Chondrocyte (in vitro differentiated cells): ENCODE measurements at regions not wholly inside any gene's neighbourhood (a gene's known extent, or its start where the extent isn't known, plus 50 kb on each side); places are given as distances from the start of the nearest gene placed in this dataset.

ENCODE experiments used
- DNase-seq: peaks from one replicate; pipeline ENCODE4 v3.0.0; 2021; ENCODE audit warnings: mixed read lengths, low spot score
- H3K27ac Mint-ChIP-seq: one replicate; pipeline ENCODE4 v1.8.0; 2021; ENCODE audit warnings: mild to moderate bottlenecking, moderate library complexity, mixed read lengths; ENCODE audit not compliant: unreplicated experiment
- H3K27me3 Mint-ChIP-seq: 2 replicates; pipeline ENCODE4 v1.8.0; 2021; ENCODE audit warnings: low read depth, mixed read lengths
- H3K36me3 Mint-ChIP-seq: 2 replicates; pipeline ENCODE4 v1.8.0; 2021; ENCODE audit warnings: low read depth, mixed read lengths
- H3K4me1 Mint-ChIP-seq: 2 replicates; pipeline ENCODE4 v1.8.0; 2021; ENCODE audit warnings: low read depth, mild to moderate bottlenecking, mixed read lengths
- H3K4me3 Mint-ChIP-seq: one replicate; pipeline ENCODE4 v1.8.0; 2021; ENCODE audit warnings: mild to moderate bottlenecking, moderate library complexity, mixed read lengths; ENCODE audit not compliant: unreplicated experiment
- H3K9me3 Mint-ChIP-seq: 2 replicates; pipeline ENCODE4 v1.8.0; 2021; ENCODE audit warnings: low read depth, mixed read lengths
- TF ChIP-seq, protein P1 (sequence below): fragments of 200-600 bp; sonication (generic); IDR thresholded peaks from 2 replicates; pipeline ENCODE4 v1.5.0; 2021; ENCODE audit warnings: antibody characterized with exemption, mild to moderate bottlenecking, moderate library complexity

DNA sequence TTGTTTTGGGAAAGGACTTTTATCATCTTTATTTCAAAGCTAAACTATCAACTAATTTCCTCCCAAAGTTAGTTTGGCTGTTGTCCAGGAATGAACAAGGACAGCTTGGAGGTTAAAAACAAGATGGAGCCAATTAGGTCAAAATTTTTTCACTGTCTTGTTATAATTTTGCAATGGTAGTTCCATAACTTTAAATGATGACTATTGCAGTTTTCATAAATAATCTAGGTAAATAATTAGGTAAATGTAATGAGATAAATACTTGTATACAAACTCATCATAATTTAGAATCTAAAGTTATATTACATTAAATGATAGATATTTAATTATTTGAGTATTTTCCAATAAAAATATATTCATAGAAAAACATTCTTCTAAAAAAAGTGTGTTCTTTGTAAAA lies 68.3 kb upstream of the DAZL start:
- H3K4me1 Mint-ChIP-seq = peaks cover 4% of the 10 kb centered on the region
- H3K27me3 Mint-ChIP-seq = peaks cover 2% of the 10 kb centered on the region
- H3K4me3 Mint-ChIP-seq = no peak overlapping the region
- DNase-seq = no peak
- peaks cover 3% of the 10 kb centered on the region for H3K36me3 Mint-ChIP-seq
- peaks cover 15% of the 10 kb centered on the region for H3K9me3 Mint-ChIP-seq
- no peak overlapping the region for H3K27ac Mint-ChIP-seq
- TF ChIP-seq, protein P1, sequence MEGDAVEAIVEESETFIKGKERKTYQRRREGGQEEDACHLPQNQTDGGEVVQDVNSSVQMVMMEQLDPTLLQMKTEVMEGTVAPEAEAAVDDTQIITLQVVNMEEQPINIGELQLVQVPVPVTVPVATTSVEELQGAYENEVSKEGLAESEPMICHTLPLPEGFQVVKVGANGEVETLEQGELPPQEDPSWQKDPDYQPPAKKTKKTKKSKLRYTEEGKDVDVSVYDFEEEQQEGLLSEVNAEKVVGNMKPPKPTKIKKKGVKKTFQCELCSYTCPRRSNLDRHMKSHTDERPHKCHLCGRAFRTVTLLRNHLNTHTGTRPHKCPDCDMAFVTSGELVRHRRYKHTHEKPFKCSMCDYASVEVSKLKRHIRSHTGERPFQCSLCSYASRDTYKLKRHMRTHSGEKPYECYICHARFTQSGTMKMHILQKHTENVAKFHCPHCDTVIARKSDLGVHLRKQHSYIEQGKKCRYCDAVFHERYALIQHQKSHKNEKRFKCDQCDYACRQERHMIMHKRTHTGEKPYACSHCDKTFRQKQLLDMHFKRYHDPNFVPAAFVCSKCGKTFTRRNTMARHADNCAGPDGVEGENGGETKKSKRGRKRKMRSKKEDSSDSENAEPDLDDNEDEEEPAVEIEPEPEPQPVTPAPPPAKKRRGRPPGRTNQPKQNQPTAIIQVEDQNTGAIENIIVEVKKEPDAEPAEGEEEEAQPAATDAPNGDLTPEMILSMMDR = no peak

DNA sequence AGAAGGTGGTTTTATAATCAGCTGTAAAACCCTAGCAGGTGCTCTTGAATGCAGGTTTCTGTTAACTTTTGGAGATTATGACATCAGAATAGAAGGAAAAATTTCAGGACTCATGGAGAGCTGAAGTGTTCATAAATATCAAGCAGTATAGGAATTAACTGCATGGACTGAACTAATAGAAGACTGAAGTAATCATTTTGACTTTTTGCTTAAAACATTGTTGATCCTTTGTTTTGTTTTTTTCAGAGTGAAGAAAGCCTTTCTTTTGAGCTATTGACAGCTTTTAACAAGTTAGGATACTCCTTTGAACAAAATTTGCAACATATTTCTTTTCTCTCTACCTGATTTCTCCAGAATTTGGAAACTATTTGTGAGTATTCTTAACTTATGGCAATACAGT lies 70.6 kb upstream of the DAZL start:
- H3K4me1 Mint-ChIP-seq = no peaks in the 10 kb centered on the region
- TF ChIP-seq, protein P1 = no peak
- no peak for DNase-seq
- peaks cover 2% of the 10 kb centered on the region for H3K27me3 Mint-ChIP-seq
- H3K9me3 Mint-ChIP-seq = peaks cover 13% of the 10 kb centered on the region
- H3K36me3 Mint-ChIP-seq = peaks cover 1% of the 10 kb centered on the region
- H3K4me3 Mint-ChIP-seq = no peak overlapping the region
- H3K27ac Mint-ChIP-seq = no peak overlapping the region

DNA sequence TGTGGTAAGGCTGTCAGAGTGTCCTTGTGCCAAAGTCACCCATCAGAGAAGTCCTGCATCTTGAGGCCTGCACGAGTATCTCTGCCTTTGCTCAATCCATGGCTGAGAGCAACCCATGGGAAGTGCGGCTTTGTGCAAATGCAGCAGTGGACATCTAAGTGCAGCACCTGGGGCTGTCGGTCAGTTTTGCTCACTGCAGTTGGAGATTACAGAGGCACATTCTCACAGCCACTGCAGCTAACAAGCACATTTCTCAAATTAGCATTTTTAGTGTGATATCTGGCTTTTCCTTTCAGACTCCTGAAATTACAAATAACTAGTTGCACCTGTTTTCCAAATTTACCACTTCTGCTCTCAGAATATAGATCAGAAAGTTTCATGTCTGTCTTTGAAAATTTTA lies 81.5 kb upstream of the DAZL start:
- no peak for DNase-seq
- no peaks in the 10 kb centered on the region for H3K9me3 Mint-ChIP-seq
- no peak overlapping the region for H3K4me3 Mint-ChIP-seq
- H3K36me3 Mint-ChIP-seq = no peaks in the 10 kb centered on the region
- H3K4me1 Mint-ChIP-seq = no peaks in the 10 kb centered on the region
- H3K27ac Mint-ChIP-seq = no peak overlapping the region
- peaks cover 19% of the 10 kb centered on the region for H3K27me3 Mint-ChIP-seq
- TF ChIP-seq, protein P1 = no peak

DNA sequence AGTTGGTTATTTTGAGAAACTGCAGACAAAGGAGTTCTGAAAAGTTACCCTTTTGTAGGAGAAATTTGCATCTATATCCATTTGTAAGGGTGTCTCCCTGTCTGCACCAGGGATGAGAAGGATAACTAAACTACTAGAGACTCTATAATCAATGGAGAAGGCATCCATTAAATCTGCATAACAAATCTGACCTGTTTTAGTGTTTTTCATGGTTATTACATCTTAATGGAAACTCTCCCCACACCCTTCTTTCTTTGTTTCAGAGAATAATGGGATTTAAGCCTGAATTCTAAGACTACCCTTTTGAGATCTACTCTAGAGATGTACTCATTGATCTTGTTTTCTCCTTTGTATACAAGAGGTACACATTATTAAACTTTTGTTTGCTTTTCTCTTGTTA lies 82.0 kb upstream of the DAZL start:
- TF ChIP-seq, protein P1 = no peak
- Mint-ChIP-seq H3K4me3 (no peak overlapping the region), H3K36me3 (no peaks in the 10 kb centered on the region)

DNA sequence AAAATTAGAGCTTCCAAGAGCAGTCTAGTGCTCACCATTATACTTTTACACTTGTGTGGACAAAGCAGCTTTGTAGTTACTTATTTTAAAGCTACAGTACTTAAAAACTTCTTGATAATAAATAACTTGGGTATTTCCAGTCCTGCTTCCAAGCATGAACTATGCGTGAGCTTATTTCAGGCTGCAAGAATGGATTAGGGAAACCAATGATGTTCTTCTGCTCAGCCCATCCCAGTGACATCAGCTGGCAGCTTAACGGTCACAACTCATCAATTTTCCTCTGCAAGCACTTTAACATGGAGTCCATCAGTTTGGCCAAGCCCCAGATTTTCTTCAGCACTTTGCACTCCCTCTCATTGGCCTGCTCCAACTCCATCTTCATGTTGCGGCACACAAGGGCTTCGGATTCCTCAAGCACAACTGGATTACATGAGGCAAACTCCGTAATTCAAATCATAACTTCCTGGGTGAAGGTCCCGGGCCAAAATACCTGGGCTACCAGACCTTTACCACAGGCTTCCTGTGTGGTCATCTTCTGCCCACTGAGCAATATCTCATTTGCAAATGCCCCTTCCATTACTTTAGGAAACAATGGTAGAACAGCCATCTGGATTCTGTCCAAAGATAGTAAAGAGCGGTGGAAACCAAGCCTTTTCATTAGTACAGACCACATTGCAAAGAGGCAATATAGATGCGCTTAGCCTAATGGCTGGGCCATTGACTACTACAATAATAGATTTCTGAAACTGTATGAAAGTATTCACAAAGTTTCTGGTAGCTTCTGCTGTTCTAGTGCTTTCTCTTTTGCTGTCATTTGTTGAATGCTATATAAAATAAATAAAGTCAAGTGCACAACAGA lies 87.5 kb upstream of the DAZL start:
- Mint-ChIP-seq H3K9me3 (peaks cover 4% of the 10 kb centered on the region), H3K27me3 (peaks cover 7% of the 10 kb centered on the region), H3K4me3 (no peak overlapping the region), H3K27ac (no peak overlapping the region), H3K36me3 (no peaks in the 10 kb centered on the region), H3K4me1 (peaks cover 8% of the 10 kb centered on the region)
- TF ChIP-seq, protein P1 = no peak
- DNase-seq = no peak

More for the DNA sequence above, 82.0 kb upstream of the DAZL start:
- no peak for DNase-seq
- Mint-ChIP-seq H3K9me3 (no peaks in the 10 kb centered on the region), H3K4me1 (no peaks in the 10 kb centered on the region), H3K27ac (no peak overlapping the region), H3K27me3 (peaks cover 19% of the 10 kb centered on the region)
